Activated T-helper 1 cell treated with anti-CD3 and anti-CD28 coated beads, Interleukin-12 subunit alpha, Interleukin-12 subunit beta, Interleukin-2, Interleukin-4 antibody, amounts not matched to agents 30 ng/mL and 10 ng/mL and 1 ng/mL, durations not matched to agents 14 hours and 24 hours and 36 hours (primary cell): ENCODE measurements at regions not wholly inside any gene's neighbourhood (a gene's known extent, or its start where the extent isn't known, plus 50 kb on each side); places are given as distances from the start of the nearest gene placed in this dataset.
"Not testable (repeated sequence)": the region's sequence is repeated elsewhere in the genome, so short reads cannot be mapped to it uniquely, and the experiment has no call there.

ENCODE experiments used
- DNase-seq: peaks from one replicate; pipeline ENCODE4 v3.0.0; 2021; ENCODE audit warnings: low spot score
- H3K27ac Mint-ChIP-seq: one replicate; pipeline ENCODE4 v1.8.0; 2021; ENCODE audit warnings: mild to moderate bottlenecking, mixed read lengths
- H3K27me3 Mint-ChIP-seq: one replicate; pipeline ENCODE4 v1.8.0; 2022; ENCODE audit warnings: mild to moderate bottlenecking, moderate library complexity, mixed read lengths; ENCODE audit not compliant: insufficient read depth
- H3K36me3 Mint-ChIP-seq: one replicate; pipeline ENCODE4 v1.8.0; 2021; ENCODE audit warnings: low read depth, mixed read lengths
- H3K4me1 Mint-ChIP-seq: one replicate; pipeline ENCODE4 v1.8.0; 2021; ENCODE audit warnings: low read depth, mixed read lengths
- H3K4me3 Mint-ChIP-seq: one replicate; pipeline ENCODE4 v1.8.0; 2021; ENCODE audit warnings: mild to moderate bottlenecking, moderate library complexity, mixed read lengths
- H3K9me3 Mint-ChIP-seq: one replicate; pipeline ENCODE4 v1.8.0; 2021; ENCODE audit warnings: mixed read lengths
- intact Hi-C: fragments of 100-400 bp; cut with micrococcal nuclease; formaldehyde crosslinking; loops from one replicate; pipeline ENCODE4 v1.15.1; 2024

GRCh38 chr2:192555740-192556139 is 361.0 kb upstream of the TMEFF2 start:
- Mint-ChIP-seq H3K27ac (no peak overlapping the region), H3K9me3 (no peaks in the 10 kb centered on the region), H3K4me1 (no peaks in the 10 kb centered on the region), H3K27me3 (no peaks in the 10 kb centered on the region), H3K36me3 (no peaks in the 10 kb centered on the region), H3K4me3 (no peak overlapping the region)
- intact Hi-C loops: no loop called here
- DNase-seq: no peak

DNA sequence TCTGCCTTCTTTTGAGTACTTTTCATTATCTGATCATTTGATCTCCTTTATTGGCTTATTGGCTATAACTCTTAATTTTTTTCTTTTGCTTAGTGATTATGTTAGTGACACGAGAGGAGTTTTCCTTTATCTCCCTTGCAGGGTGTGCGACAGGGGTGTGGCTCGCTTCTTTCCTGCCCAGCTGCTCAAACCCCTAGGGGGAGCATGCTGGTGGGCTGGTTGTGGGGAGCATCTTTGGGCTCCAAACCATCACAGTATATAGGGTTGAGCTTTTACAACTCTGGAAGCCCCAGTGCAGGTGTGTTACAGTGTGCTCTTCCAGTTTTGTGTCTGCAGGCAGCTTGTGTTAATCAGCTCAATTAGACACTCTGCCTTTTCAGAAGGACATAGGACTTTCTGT is 357.0 kb upstream of the TMEFF2 start:
- Mint-ChIP-seq H3K27me3 (no peaks in the 10 kb centered on the region), H3K4me3 (no peak overlapping the region), H3K9me3 (no peaks in the 10 kb centered on the region), H3K27ac (no peak overlapping the region), H3K36me3 (no peaks in the 10 kb centered on the region), H3K4me1 (no peaks in the 10 kb centered on the region)
- intact Hi-C loops: no loop called here
- DNase-seq: no peak

DNA sequence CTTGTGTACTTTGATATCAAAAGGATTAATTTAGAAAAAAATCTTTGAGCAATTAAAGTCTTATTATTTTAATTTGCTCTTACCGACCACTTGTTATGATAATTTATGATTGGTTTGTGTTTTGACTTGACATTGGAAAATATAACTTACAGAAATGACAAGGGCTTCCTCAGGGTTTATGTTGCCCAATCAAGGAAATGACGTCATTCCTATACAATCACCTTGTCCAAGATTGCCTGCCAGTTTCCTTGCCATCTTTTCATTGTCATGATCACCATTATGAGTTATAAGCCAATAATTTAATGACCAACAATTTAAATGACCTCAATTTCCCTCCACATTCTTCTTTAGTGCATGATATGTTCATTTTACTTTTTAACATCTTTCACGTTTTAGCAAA is 351.8 kb upstream of the TMEFF2 start:
- H3K4me1 Mint-ChIP-seq: no peaks in the 10 kb centered on the region
- H3K36me3 Mint-ChIP-seq: no peaks in the 10 kb centered on the region
- intact Hi-C loops: no loop called here
- H3K9me3 Mint-ChIP-seq: no peaks in the 10 kb centered on the region
- no peak overlapping the region for H3K27ac Mint-ChIP-seq
- no peak overlapping the region for H3K4me3 Mint-ChIP-seq
- no peaks in the 10 kb centered on the region for H3K27me3 Mint-ChIP-seq
- DNase-seq: no peak

GRCh38 chr2:192544371-192544955 is 349.7 kb upstream of the TMEFF2 start:
- Mint-ChIP-seq H3K27me3 (no peaks in the 10 kb centered on the region), H3K4me1 (no peaks in the 10 kb centered on the region), H3K36me3 (no peaks in the 10 kb centered on the region), H3K9me3 (no peaks in the 10 kb centered on the region), H3K27ac (no peak overlapping the region), H3K4me3 (no peak overlapping the region)
- intact Hi-C loops: no loop called here
- no peak for DNase-seq

GRCh38 chr2:192542148-192543066 is 347.7 kb upstream of the TMEFF2 start:
- H3K9me3 Mint-ChIP-seq, H3K4me3 Mint-ChIP-seq, H3K36me3 Mint-ChIP-seq, H3K27ac Mint-ChIP-seq, intact Hi-C loops, H3K4me1 Mint-ChIP-seq, H3K27me3 Mint-ChIP-seq, DNase-seq: not testable (repeated sequence)

GRCh38 chr2:192539306-192539705 is 344.6 kb upstream of the TMEFF2 start:
- H3K36me3 Mint-ChIP-seq: no peaks in the 10 kb centered on the region
- intact Hi-C loops: no loop called here
- H3K9me3 Mint-ChIP-seq: no peaks in the 10 kb centered on the region
- H3K4me3 Mint-ChIP-seq: no peak overlapping the region
- H3K4me1 Mint-ChIP-seq: no peaks in the 10 kb centered on the region
- H3K27ac Mint-ChIP-seq: no peak overlapping the region
- DNase-seq: no peak
- H3K27me3 Mint-ChIP-seq: no peaks in the 10 kb centered on the region

DNA sequence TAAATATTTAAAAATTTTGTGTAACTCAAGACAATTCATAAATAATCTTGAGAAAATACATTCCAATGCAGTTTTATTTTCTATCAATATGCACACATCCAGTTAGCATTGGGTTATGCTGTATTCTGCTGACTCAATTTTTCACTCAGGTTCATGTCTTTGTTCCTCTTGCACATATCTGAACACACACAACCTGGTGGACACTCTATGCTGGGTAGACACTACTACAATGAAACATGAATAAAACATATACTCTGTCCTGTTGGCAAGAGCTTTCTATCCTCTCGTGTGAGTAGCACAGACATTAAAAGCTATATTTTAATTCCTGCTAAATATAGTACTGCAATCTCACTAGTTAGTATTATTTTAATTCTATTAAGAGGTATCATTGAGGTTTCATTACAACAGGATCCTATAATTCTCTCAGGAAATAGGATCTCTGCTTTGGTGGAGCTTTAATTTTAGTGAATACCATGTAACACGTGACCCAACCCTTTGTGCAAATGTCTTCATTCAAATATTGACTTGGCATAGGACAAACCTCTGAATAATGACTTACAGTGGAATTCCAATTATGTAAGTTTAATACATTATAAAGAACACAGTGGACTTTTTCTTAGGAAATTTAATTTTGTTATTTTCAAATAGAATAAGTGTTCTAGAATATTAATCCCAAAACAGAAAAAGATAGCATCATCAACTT is 342.3 kb upstream of the TMEFF2 start:
- no peak for DNase-seq
- Mint-ChIP-seq H3K9me3 (no peaks in the 10 kb centered on the region), H3K4me1 (no peaks in the 10 kb centered on the region), H3K27ac (no peak overlapping the region), H3K36me3 (no peaks in the 10 kb centered on the region), H3K27me3 (no peaks in the 10 kb centered on the region), H3K4me3 (no peak overlapping the region)
- intact Hi-C loops: no loop called here

- Mint-ChIP-seq H3K9me3 (no peaks in the 10 kb centered on the region), H3K4me3 (no peak overlapping the region), H3K4me1 (no peaks in the 10 kb centered on the region), H3K27ac (no peak overlapping the region), H3K27me3 (no peaks in the 10 kb centered on the region), H3K36me3 (no peaks in the 10 kb centered on the region)
- intact Hi-C loops: no loop called here
- DNase-seq: no peak
Observed at GRCh38 chr2:192535956-192536921, 341.5 kb upstream of the TMEFF2 start.

- Mint-ChIP-seq H3K4me3 (no peak overlapping the region), H3K36me3 (no peaks in the 10 kb centered on the region), H3K27ac (no peak overlapping the region), H3K27me3 (no peaks in the 10 kb centered on the region), H3K4me1 (no peaks in the 10 kb centered on the region), H3K9me3 (no peaks in the 10 kb centered on the region)
- DNase-seq: no peak
- intact Hi-C loops: no loop called here
Observed at GRCh38 chr2:192534072-192534471, 339.3 kb upstream of the TMEFF2 start.

DNA sequence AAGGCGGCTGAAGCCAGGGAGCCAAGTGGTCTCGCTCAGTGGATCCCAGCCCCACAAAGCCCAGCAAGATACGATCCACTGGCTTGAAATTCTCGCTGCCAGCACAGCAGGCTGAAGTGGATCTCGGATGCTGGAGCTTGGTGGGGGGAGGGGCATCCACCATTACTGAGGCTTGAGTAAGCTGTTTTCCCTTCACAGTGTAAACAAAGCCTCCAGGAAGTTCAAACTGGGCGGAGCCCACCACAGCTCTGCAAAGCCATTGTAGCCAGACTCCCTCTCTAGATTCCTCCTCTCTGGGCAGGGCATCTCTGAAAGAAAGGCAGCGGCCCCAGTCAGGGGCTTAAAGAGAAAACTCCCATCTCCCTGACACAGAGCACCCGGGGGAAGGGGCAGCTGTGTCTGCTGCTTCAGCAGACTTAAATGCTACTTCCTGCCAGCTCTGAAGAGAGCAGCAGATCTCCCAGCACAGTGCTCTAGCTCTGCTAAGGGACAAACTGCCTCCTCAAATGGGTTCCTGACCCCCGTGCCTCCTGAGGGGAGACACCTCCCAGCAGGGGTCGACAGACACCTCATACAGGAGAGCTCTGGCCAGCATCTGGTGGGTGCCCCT is 330.0 kb upstream of the TMEFF2 start:
- H3K4me3 Mint-ChIP-seq, H3K9me3 Mint-ChIP-seq, intact Hi-C loops, H3K27me3 Mint-ChIP-seq, H3K36me3 Mint-ChIP-seq, H3K27ac Mint-ChIP-seq, DNase-seq, H3K4me1 Mint-ChIP-seq: not testable (repeated sequence)

GRCh38 chr2:192524214-192524613 is 329.5 kb upstream of the TMEFF2 start:
- H3K4me1 Mint-ChIP-seq, H3K27me3 Mint-ChIP-seq, intact Hi-C loops, H3K27ac Mint-ChIP-seq, H3K4me3 Mint-ChIP-seq, DNase-seq, H3K36me3 Mint-ChIP-seq, H3K9me3 Mint-ChIP-seq: not testable (repeated sequence)

- Mint-ChIP-seq H3K9me3 (no peaks in the 10 kb centered on the region), H3K27ac (no peak overlapping the region)
- intact Hi-C loops: no loop called here
Observed at GRCh38 chr2:192515937-192516336, 321.2 kb upstream of the TMEFF2 start.

More at GRCh38 chr2:192515937-192516336, 321.2 kb upstream of the TMEFF2 start:
- no peaks in the 10 kb centered on the region for H3K27me3 Mint-ChIP-seq
- H3K4me3 Mint-ChIP-seq: no peak overlapping the region
- H3K36me3 Mint-ChIP-seq: no peaks in the 10 kb centered on the region
- H3K4me1 Mint-ChIP-seq: no peaks in the 10 kb centered on the region
- DNase-seq: no peak
